Right lobe of liver (tissue), 4 donors: ENCODE measurements at regions not wholly inside any gene's neighbourhood (a gene's known extent, or its start where the extent isn't known, plus 50 kb on each side); places are given as distances from the start of the nearest gene placed in this dataset.

Experiments
- CTCF ChIP-seq, 4 donors: fragments of 200-600 bp in 3 of 4; fragments of 450-650 bp in 1 of 4; IDR thresholded peaks; one replicate each; pipeline versions ENCODE4 v1.5.1 to v1.8.0; 2016 to 2022; ENCODE audit warnings: antibody characterized with exemption in 4 of 4, mild to moderate bottlenecking in 2 of 4
- POLR2A ChIP-seq: fragments of 450-650 bp; IDR thresholded peaks from one replicate; pipeline ENCODE4 v1.6.1; 2017; ENCODE audit warnings: antibody characterized with exemption, mild to moderate bottlenecking
- donor health status: DM: no; HTN: no; CAD: no.
- donor health status: DM: no; HTN: no; CAD: no.
- donor health status: DM: no; HTN: yes; CAD: no.

GRCh38 chr18:73059280-73059679, 191.5 kb upstream of the NETO1 start:
- no peak for TF ChIP-seq CTCF (IDR thresholded peaks at IDR 0.05)
- no peak for TF ChIP-seq POLR2A
